SK-N-MC (cell line): ENCODE measurements at regions not wholly inside any gene's neighbourhood (a gene's known extent, or its start where the extent isn't known, plus 50 kb on each side); places are given as distances from the start of the nearest gene placed in this dataset.

Experiments used
- EZH2 ChIP-seq: fragments of 200-600 bp; sonication (generic); IDR thresholded peaks from one replicate; pipeline ENCODE4 v1.6.1; 2017; ENCODE audit warnings: antibody characterized with exemption
- FOXP2 ChIP-seq: optimal IDR thresholded peaks from 2 replicates; pipeline ENCODE3; 2011; ENCODE audit warnings: mild to moderate bottlenecking, moderate library complexity; ENCODE audit not compliant: insufficient read depth; ENCODE audit errors: extremely low read length, control extremely low read depth
- POLR2AphosphoS5 ChIP-seq: IDR thresholded peaks from 2 replicates; pipeline ENCODE4 v1.6.1; 2012; ENCODE audit warnings: mild to moderate bottlenecking, low read depth, low read length, borderline replicate concordance

DNA sequence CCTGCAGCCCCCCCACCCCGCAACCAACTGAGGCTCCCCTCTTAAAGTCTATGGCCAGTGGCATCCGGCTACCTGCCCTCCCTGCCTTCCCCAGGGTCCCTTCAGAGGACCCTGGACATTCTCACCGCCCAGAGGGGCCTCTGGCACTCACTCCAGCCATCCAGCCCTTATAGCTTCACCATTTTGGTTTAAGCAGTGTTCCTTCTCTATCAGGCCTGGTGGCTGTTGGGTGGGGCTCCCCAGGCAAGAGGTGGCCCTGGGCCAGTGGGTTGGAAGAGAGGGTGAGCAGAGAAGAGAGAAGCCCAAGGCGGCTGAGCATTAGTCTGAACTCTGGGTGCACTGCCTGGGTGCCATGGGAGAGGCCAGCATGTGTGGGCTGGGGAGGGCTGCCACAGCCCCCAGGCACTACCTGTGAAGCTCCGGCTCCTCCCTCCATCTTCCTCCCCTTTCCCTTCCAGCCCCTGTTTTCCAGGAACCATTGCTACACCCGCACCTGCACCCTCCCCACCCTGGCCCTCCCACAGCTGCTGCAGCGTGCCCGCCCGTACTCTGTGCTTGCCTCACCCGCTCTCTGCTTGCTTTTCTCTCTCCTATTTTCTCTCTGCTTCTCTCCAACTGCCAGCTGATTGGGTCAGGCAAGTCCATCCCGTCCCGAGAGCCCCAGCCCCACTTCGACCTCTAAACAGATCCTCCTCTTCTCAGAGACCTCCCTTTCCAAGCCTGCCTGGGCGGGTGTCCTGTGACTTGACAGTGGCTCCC is 168.2 kb downstream of the TBC1D2B start:
- TF ChIP-seq POLR2AphosphoS5 = no peak
- no peak for TF ChIP-seq EZH2
- no peak for TF ChIP-seq FOXP2
